ENCODE measurements at regions not wholly inside any gene's neighbourhood (a gene's known extent, or its start where the extent isn't known, plus 50 kb on each side); places are given as distances from the start of the nearest gene placed in this dataset.

GRCh38 chr3:31346542-31346979, 186.2 kb upstream of the STT3B start (continued):
- TF ChIP-seq PHF8 (CRISPR knock-in tag; IDR thresholded peaks at IDR 0.05) (no peak), ZBTB49 (CRISPR knock-in tag; IDR thresholded peaks at IDR 0.05; ENCODE audit: borderline replicate concordance) (no peak), ZNF382 (CRISPR knock-in tag; IDR thresholded peaks at IDR 0.05; ENCODE audit: borderline replicate concordance) (no peak), ZFP90 (CRISPR knock-in tag; IDR thresholded peaks at IDR 0.05; ENCODE audit: borderline replicate concordance) (no peak), ISL2 (CRISPR knock-in tag; IDR thresholded peaks at IDR 0.05) (peak; percentile 95), FOXM1 (CRISPR knock-in tag; IDR thresholded peaks at IDR 0.05) (no peak), EP300 (IDR thresholded peaks at IDR 0.05; ENCODE audit: low read depth in 2 of 2, low read length in 2 of 2) (peak in 1 of 2 experiments; percentile 95; a peak in 2 of 4 replicates), EP300 (CRISPR knock-in tag; IDR thresholded peaks at IDR 0.05; ENCODE audit: borderline replicate concordance) (peak; percentile 48; the same call in 1 of the 2 replicates), KDM2A (CRISPR knock-in tag; IDR thresholded peaks at IDR 0.05; ENCODE audit: borderline replicate concordance, low read depth) (no peak), PAF1 (CRISPR knock-in tag; IDR thresholded peaks at IDR 0.05) (no peak), TIGD3 (CRISPR knock-in tag; IDR thresholded peaks at IDR 0.05; ENCODE audit: borderline replicate concordance) (no peak), ZNF660 (CRISPR knock-in tag; IDR thresholded peaks at IDR 0.05; ENCODE audit: borderline replicate concordance, low read depth) (no peak), ZNF260 (CRISPR knock-in tag; IDR thresholded peaks at IDR 0.05; ENCODE audit: borderline replicate concordance, low read depth) (no peak), ZNF335 (CRISPR knock-in tag; IDR thresholded peaks at IDR 0.05) (no peak), ZNF646 (CRISPR knock-in tag; IDR thresholded peaks at IDR 0.05) (no peak), PTBP1 (IDR thresholded peaks at IDR 0.05; ENCODE audit: low read depth, low read length, poor library complexity, severe bottlenecking) (no peak), EEA1 (CRISPR knock-in tag; IDR thresholded peaks at IDR 0.05; ENCODE audit: borderline replicate concordance) (no peak)

Data from HepG2 (cell line).